ENCODE measurements at regions not wholly inside any gene's neighbourhood (a gene's known extent, or its start where the extent isn't known, plus 50 kb on each side); places are given as distances from the start of the nearest gene placed in this dataset.
"Not testable (repeated sequence)": the region's sequence is repeated elsewhere in the genome, so short reads cannot be mapped to it uniquely, and the experiment has no call there.

GRCh38 chr6:121549736-121550135 lies 114.3 kb downstream of the GJA1 start:
- no peaks in the 10 kb centered on the region for H3K36me3 Mint-ChIP-seq (ENCODE audit: low read depth)
- no peaks in the 10 kb centered on the region for H3K27me3 Mint-ChIP-seq (ENCODE audit: low read depth)
- peaks cover 9% of the 10 kb centered on the region for H3K4me1 Mint-ChIP-seq
- no peak for TF ChIP-seq CTCF (IDR thresholded peaks at IDR 0.05; ENCODE audit: unreplicated experiment in 3 of 3)
- H3K27ac Mint-ChIP-seq: no peak overlapping the region
- no peak overlapping the region for H3K4me3 Mint-ChIP-seq
- H3K9me3 Mint-ChIP-seq: no peaks in the 10 kb centered on the region

- no peak for TF ChIP-seq CTCF (IDR thresholded peaks at IDR 0.05; ENCODE audit: unreplicated experiment in 3 of 3)
- H3K27ac Mint-ChIP-seq: no peak overlapping the region
- no peaks in the 10 kb centered on the region for H3K9me3 Mint-ChIP-seq
- H3K4me3 Mint-ChIP-seq: no peak overlapping the region
- no peaks in the 10 kb centered on the region for H3K27me3 Mint-ChIP-seq (ENCODE audit: low read depth)
- H3K36me3 Mint-ChIP-seq (ENCODE audit: low read depth): no peaks in the 10 kb centered on the region
- peaks cover 9% of the 10 kb centered on the region for H3K4me1 Mint-ChIP-seq
Measured at GRCh38 chr6:121550491-121551010, 115.1 kb downstream of the GJA1 start.

- Mint-ChIP-seq H3K36me3 (ENCODE audit: low read depth) (no peaks in the 10 kb centered on the region), H3K27ac (no peak overlapping the region), H3K4me1 (no peaks in the 10 kb centered on the region), H3K9me3 (no peaks in the 10 kb centered on the region), H3K4me3 (no peak overlapping the region), H3K27me3 (ENCODE audit: low read depth) (no peaks in the 10 kb centered on the region)
- TF ChIP-seq CTCF (IDR thresholded peaks at IDR 0.05; ENCODE audit: unreplicated experiment in 3 of 3): no peak
Measured at GRCh38 chr6:121555201-121555600, 119.8 kb downstream of the GJA1 start.

- not testable (repeated sequence) for H3K27me3 Mint-ChIP-seq (ENCODE audit: low read depth); H3K4me1 Mint-ChIP-seq; H3K9me3 Mint-ChIP-seq; H3K36me3 Mint-ChIP-seq (ENCODE audit: low read depth); H3K27ac Mint-ChIP-seq; H3K4me3 Mint-ChIP-seq
Measured at GRCh38 chr6:121556149-121556548, 120.7 kb downstream of the GJA1 start.

- Mint-ChIP-seq H3K36me3 (ENCODE audit: low read depth) (no peaks in the 10 kb centered on the region), H3K9me3 (no peaks in the 10 kb centered on the region), H3K27me3 (ENCODE audit: low read depth) (no peaks in the 10 kb centered on the region), H3K4me1 (no peaks in the 10 kb centered on the region), H3K27ac (no peak overlapping the region), H3K4me3 (no peak overlapping the region)
- no peak for TF ChIP-seq CTCF (IDR thresholded peaks at IDR 0.05; ENCODE audit: unreplicated experiment in 3 of 3)
Measured at GRCh38 chr6:121557146-121557940, 121.9 kb downstream of the GJA1 start.

- no peaks in the 10 kb centered on the region for H3K4me1 Mint-ChIP-seq
- peaks cover 4% of the 10 kb centered on the region for H3K36me3 Mint-ChIP-seq (ENCODE audit: low read depth)
- H3K9me3 Mint-ChIP-seq: peaks cover 14% of the 10 kb centered on the region
- no peak overlapping the region for H3K4me3 Mint-ChIP-seq
- no peak overlapping the region for H3K27ac Mint-ChIP-seq
- TF ChIP-seq CTCF (IDR thresholded peaks at IDR 0.05; ENCODE audit: unreplicated experiment in 3 of 3): no peak
- no peaks in the 10 kb centered on the region for H3K27me3 Mint-ChIP-seq (ENCODE audit: low read depth)
Measured at GRCh38 chr6:121559611-121560269, 124.3 kb downstream of the GJA1 start.

All from nephron (organoid).